Skeletal muscle cell (primary cell): ENCODE measurements at regions not wholly inside any gene's neighbourhood (a gene's known extent, or its start where the extent isn't known, plus 50 kb on each side); places are given as distances from the start of the nearest gene placed in this dataset.
"Not testable (repeated sequence)": the region's sequence is repeated elsewhere in the genome, so short reads cannot be mapped to it uniquely, and the experiment has no call there.

ENCODE experiments used
- DNase-seq: peaks from one replicate; pipeline ENCODE4 v3.0.0-alpha.2; 2010; ENCODE audit warnings: low read depth
- H3K4me3 ChIP-seq: 2 replicates; pipeline ENCODE4 v1.5.1; 2011; ENCODE audit warnings: low read depth, mild to moderate bottlenecking, control low read depth, low read length, moderate library complexity

DNA sequence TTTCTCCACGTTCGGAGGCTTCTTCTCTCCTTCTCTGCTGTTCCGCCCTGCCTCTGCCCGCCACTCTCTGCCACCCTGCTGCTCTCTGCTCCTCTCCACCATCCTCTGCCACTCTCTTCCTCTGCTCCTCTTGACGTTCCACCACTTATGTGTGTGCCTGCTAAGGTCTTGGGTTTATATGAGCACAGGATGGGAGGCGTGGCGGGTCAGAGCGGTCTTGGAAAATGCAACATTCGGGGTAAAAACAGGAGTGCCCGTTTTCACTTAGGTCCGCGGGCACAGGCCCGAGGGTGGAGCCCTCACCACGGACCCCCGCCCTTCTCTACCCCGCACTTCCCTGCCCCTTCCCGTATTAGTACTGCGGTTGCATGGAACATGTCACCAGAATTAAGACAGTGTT is 114.4 kb upstream of the FBXL7 start:
- no peak for DNase-seq
- H3K4me3 ChIP-seq = no peak overlapping the region

- no peak overlapping the region for H3K4me3 ChIP-seq
- no peak for DNase-seq
Observed at GRCh38 chr5:15385037-15385436, 114.9 kb upstream of the FBXL7 start.

- DNase-seq = no peak
- no peak overlapping the region for H3K4me3 ChIP-seq
Observed at GRCh38 chr5:15384581-15384980, 115.4 kb upstream of the FBXL7 start.

DNA sequence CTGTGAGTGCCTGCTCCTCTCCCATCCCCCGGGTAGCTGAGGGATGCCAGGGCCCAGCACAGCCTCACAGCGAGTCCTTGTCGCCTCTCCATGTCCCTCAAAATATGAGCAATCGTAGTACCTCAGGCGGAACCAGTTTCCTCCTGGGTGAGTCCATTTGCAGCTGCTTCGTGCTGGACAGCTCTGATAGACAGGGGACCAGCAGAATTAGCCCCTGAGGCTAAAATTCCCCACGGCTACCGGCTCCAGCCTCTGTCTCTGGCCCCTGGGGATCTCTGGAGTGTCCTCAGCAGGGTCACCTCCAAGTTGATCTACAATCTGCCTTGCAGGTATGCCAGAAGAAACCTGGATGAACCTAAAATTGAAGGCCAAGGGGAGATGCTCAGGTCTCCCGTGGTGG is 115.8 kb upstream of the FBXL7 start:
- no peak overlapping the region for H3K4me3 ChIP-seq
- no peak for DNase-seq

- H3K4me3 ChIP-seq = no peak overlapping the region
- DNase-seq = no peak
Observed at GRCh38 chr5:15383469-15383868, 116.5 kb upstream of the FBXL7 start.

- H3K4me3 ChIP-seq = no peak overlapping the region
- no peak for DNase-seq
Observed at GRCh38 chr5:15383021-15383420, 117.0 kb upstream of the FBXL7 start.

DNA sequence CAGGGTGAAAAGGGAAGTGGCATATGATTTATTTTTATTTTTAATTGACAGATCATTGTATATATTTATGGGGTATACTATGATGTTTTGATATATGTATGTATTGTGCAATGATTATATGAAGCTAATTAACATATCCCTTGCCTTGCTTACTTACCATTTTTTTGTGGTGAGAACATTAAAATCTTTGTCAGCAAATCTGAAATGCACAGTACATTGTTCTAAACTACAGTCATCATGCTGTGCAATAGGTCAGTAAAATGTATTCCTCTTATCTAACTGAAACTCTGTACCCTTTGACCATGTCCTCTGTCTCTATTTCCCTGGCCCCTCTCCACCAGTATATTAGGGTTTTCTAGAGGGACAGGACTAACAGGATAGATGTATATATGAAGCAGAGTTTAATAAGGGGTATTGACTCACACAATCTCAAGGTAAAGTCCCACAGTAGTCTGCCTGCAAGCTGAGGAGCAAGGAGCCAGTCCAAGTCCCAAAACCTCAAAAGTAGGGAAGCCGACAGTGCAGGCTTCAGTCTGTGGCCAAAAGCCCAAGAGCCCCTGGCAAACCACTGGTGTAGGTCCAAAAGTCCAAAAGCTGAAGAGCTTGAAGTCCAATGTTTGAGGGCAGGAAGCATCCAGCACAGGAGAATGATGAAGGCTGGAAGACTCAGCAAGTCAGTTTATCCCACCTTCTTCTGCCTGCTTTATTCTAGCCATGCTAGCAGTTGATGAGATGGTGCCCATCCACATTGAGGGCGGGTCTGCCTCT is 122.2 kb upstream of the FBXL7 start:
- H3K4me3 ChIP-seq = no peak overlapping the region
- DNase-seq = no peak

DNA sequence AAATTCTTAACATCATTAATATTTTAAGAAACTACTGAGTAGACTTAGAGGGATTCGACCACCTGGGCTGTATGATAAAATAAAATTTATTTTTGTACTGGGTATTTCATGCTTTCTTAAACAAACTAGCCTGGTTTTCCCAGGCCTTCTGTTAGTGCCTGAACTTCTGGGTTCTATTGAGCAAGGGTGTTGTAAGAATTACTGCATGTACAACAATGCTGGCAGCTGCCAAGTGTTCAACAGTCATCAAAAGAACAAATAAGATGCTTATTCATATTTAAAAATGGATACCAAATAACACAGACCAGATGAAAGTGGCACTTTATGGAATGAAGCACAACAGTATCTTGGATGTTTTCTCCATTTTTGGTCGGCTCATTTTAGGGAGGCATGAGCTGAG is 123.2 kb upstream of the FBXL7 start:
- no peak for DNase-seq
- no peak overlapping the region for H3K4me3 ChIP-seq

- no peak for DNase-seq
- no peak overlapping the region for H3K4me3 ChIP-seq
Observed at GRCh38 chr5:15376088-15376487, 123.9 kb upstream of the FBXL7 start.

- no peak for DNase-seq
- H3K4me3 ChIP-seq = no peak overlapping the region
Observed at GRCh38 chr5:15375559-15375958, 124.4 kb upstream of the FBXL7 start.

GRCh38 chr5:15374886-15375285 is 125.1 kb upstream of the FBXL7 start:
- no peak overlapping the region for H3K4me3 ChIP-seq
- DNase-seq = no peak

GRCh38 chr5:15373151-15373550 is 126.8 kb upstream of the FBXL7 start:
- H3K4me3 ChIP-seq = no peak overlapping the region
- DNase-seq = no peak

- no peak for DNase-seq
- no peak overlapping the region for H3K4me3 ChIP-seq
Observed at GRCh38 chr5:15371184-15371583, 128.8 kb upstream of the FBXL7 start.

DNA sequence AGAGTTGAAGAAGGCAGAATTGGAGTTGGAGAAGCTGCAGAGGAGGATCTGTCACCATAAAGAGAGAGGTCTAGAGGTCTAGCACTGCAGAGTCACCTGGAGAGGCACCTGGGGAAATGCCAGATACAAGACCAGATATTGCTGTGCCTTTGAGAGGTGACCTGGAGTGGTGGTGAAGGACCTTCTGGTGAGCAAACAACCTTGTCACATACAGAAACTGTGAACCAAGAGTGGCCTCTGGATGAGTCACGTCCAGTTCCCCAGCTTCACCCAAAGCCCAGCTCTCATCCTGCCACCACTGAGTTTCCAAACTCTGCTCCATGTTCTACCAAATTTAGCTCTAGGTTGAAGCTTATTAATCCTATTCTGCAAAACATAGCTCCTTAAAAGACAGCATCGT is 131.1 kb upstream of the FBXL7 start:
- no peak for DNase-seq
- H3K4me3 ChIP-seq = no peak overlapping the region

- no peak overlapping the region for H3K4me3 ChIP-seq
- no peak for DNase-seq
Observed at GRCh38 chr5:15367489-15367888, 132.5 kb upstream of the FBXL7 start.

- no peak for DNase-seq
Observed at GRCh38 chr5:15366676-15367391, 133.1 kb upstream of the FBXL7 start.

GRCh38 chr5:15365070-15365469 is 134.9 kb upstream of the FBXL7 start:
- no peak for DNase-seq
- H3K4me3 ChIP-seq = no peak overlapping the region

More at GRCh38 chr5:15366676-15367391, 133.1 kb upstream of the FBXL7 start:
- H3K4me3 ChIP-seq = no peak overlapping the region

DNA sequence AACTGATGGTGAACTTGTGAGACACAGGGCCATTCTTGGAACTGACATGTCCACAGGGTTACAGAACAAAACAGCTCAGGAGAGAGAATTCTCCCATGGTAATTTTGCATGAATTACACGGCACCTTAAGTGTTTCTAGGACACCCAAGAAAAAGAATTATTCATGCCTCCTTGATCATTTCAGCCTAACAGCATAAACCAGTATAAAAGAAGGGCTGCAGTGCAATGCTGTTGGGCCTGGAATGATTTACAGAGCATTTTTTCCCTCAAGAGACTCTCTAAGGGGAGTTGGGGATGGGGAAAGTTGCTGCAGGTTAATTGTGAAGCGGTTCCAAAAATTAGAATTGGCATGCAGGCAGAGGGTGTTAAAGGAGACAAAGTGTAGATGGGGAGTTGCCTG is 136.4 kb upstream of the FBXL7 start:
- H3K4me3 ChIP-seq = no peak overlapping the region
- DNase-seq = no peak

DNA sequence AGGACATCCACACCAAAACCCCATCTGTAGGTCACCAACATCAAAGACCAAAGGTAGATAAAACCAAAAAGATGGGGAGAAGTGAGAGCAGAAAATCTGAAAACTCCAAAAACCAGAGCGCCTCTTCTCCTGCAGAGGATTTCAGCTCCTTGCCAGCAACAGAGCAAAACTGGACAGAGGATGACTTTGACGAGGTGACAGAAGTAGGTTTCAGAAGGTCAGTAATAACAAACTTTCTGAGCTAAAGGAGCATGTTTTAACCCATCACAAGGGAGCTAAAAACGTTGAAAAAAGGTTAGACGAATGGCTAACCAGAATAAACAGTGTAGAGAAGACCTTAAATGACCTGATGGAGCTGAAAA is 142.9 kb upstream of the FBXL7 start:
- DNase-seq, H3K4me3 ChIP-seq: not testable (repeated sequence)

DNA sequence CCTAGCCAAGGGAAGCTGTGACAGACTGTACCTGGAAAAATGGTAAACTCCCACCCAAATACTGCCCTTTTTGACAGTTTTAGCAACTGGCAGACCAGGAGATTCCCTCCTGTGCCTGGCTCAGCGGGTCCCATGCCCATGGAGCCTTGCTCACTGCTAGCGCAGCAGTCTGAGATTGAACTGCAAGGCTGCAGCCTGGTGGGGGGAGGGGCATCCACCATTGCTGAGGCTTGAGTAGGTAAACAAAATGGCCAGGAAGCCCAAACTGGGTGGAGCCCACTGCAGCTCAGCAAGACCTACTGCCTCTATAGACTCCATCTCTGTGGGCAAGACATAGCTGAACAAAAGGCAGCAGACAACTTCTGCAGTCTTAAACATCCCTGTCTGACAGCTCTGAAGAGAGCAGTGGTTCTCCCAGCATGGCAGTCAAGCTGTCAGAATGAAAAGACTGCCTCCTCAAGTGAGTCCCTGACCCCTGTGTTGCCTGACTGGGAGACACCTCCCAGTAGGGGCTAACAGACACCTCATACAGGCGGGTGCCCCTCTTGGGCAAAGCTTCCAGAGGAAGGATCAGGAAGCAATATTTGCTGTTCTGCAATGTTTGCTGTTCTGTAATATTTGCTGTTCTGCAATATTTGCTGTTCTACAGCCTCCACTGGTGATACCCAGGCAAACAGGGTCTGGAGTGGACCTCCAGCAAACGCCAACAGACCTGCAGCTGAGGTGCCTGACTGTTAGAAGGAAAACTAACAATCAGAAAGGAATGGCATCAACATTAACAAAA is 143.5 kb upstream of the FBXL7 start:
- DNase-seq, H3K4me3 ChIP-seq: not testable (repeated sequence)
